Endodermal cell (in vitro differentiated cells): ENCODE measurements at regions not wholly inside any gene's neighbourhood (a gene's known extent, or its start where the extent isn't known, plus 50 kb on each side); places are given as distances from the start of the nearest gene placed in this dataset.

ENCODE experiments used
- DNase-seq: peaks from one replicate; pipeline ENCODE4 v3.0.0-alpha.2; 2017
- H3K27ac ChIP-seq: 2 replicates; pipeline ENCODE4 v1.5.1; 2013; ENCODE audit warnings: mild to moderate bottlenecking, low read depth, low read length, moderate library complexity
- H3K27me3 ChIP-seq: 2 replicates; pipeline ENCODE4 v1.6.1; 2013; ENCODE audit warnings: mild to moderate bottlenecking, low read length, moderate library complexity; ENCODE audit not compliant: insufficient read depth, control insufficient read depth, poor library complexity, severe bottlenecking
- H3K36me3 ChIP-seq: 2 replicates; pipeline ENCODE4 v1.7.0; 2013; ENCODE audit warnings: mild to moderate bottlenecking, low read length, moderate library complexity; ENCODE audit not compliant: control insufficient read depth, insufficient read depth
- H3K4me1 ChIP-seq: one replicate; pipeline ENCODE4 v1.7.0; 2013; ENCODE audit warnings: low read length; ENCODE audit not compliant: control insufficient read depth, insufficient read depth
- H3K4me3 ChIP-seq: 2 replicates; pipeline ENCODE4 v1.5.1; 2013; ENCODE audit warnings: mild to moderate bottlenecking, low read length, moderate library complexity
- H3K9ac ChIP-seq: 2 replicates; pipeline ENCODE4 v1.6.1; 2013; ENCODE audit warnings: mild to moderate bottlenecking, low read length, moderate library complexity; ENCODE audit not compliant: poor library complexity, severe bottlenecking; ENCODE audit errors: extremely low read depth
- H3K9me3 ChIP-seq: 2 replicates; pipeline ENCODE4 v1.6.1; 2013; ENCODE audit warnings: mild to moderate bottlenecking, low read length, moderate library complexity; ENCODE audit not compliant: control insufficient read depth
- H3K27ac Mint-ChIP-seq: 2 replicates; pipeline ENCODE4 v1.8.0; 2020; ENCODE audit warnings: mixed read lengths
- H3K27me3 Mint-ChIP-seq: 2 replicates; pipeline ENCODE4 v1.8.0; 2021; ENCODE audit warnings: mild to moderate bottlenecking, mixed read lengths; ENCODE audit not compliant: insufficient read depth
- H3K36me3 Mint-ChIP-seq: 2 replicates; pipeline ENCODE4 v1.8.0; 2020; ENCODE audit warnings: low read depth, mixed read lengths
- H3K4me1 Mint-ChIP-seq: 2 replicates; pipeline ENCODE4 v1.8.0; 2020; ENCODE audit warnings: mixed read lengths
- H3K4me3 Mint-ChIP-seq: 2 replicates; pipeline ENCODE4 v1.8.0; 2020; ENCODE audit warnings: mild to moderate bottlenecking, moderate library complexity, mixed read lengths
- H3K9me3 Mint-ChIP-seq: 2 replicates; pipeline ENCODE4 v1.8.0; 2020; ENCODE audit warnings: mild to moderate bottlenecking, mixed read lengths
- CTCF ChIP-seq: fragments of 200-600 bp; sonication (generic); conservative IDR thresholded peaks from 2 replicates; pipeline ENCODE4 v1.5.0; 2021; ENCODE audit warnings: antibody characterized with exemption, mild to moderate bottlenecking
- WGBS, 2 experiments: methylation state at CpG; one replicate each; pipeline versions ENCODE4 v1.1.5 to v1.1.7; 2013; ENCODE audit warnings: missing lambda C conversion rate in 2 of 2, mixed read lengths in 1 of 2; ENCODE audit not compliant: insufficient coverage in 1 of 2, insufficient read length in 1 of 2; 5-methylcytosine and 5-hydroxymethylcytosine counted together

- Mint-ChIP-seq H3K4me1 (peaks cover 5% of the 10 kb centered on the region), H3K27ac (no peak overlapping the region), H3K4me3 (no peak overlapping the region), H3K36me3 (no peaks in the 10 kb centered on the region), H3K9me3 (no peaks in the 10 kb centered on the region), H3K27me3 (no peaks in the 10 kb centered on the region)
- H3K9me3 ChIP-seq: no peaks in the 10 kb centered on the region
- H3K9ac ChIP-seq: no peak overlapping the region
- no peaks in the 10 kb centered on the region for H3K27me3 ChIP-seq
- WGBS, 2 experiments: 90 to 94% methylated on average over 1 to 2 of the region's 2 CpGs
- no peak for DNase-seq
- no peak for TF ChIP-seq CTCF
- H3K27ac ChIP-seq: no peak overlapping the region
- no peak overlapping the region for H3K4me3 ChIP-seq
- no peaks in the 10 kb centered on the region for H3K36me3 ChIP-seq
- H3K4me1 ChIP-seq: peaks cover 4% of the 10 kb centered on the region
Measured at GRCh38 chr15:94722024-94722636, 490.8 kb downstream of the MCTP2 start.

GRCh38 chr15:94723801-94724200, 492.4 kb downstream of the MCTP2 start:
- H3K4me1 Mint-ChIP-seq: peaks cover 5% of the 10 kb centered on the region
- DNase-seq: no peak
- no peak overlapping the region for H3K4me3 Mint-ChIP-seq
- H3K27me3 Mint-ChIP-seq: peaks cover 3% of the 10 kb centered on the region
- H3K9me3 Mint-ChIP-seq: no peaks in the 10 kb centered on the region
- H3K27ac Mint-ChIP-seq: no peak overlapping the region
- Histone ChIP-seq H3K4me1 (peaks cover 4% of the 10 kb centered on the region), H3K27me3 (no peaks in the 10 kb centered on the region), H3K9me3 (no peaks in the 10 kb centered on the region), H3K36me3 (no peaks in the 10 kb centered on the region), H3K27ac (no peak overlapping the region), H3K9ac (no peak overlapping the region), H3K4me3 (no peak overlapping the region)
- WGBS, 2 experiments: 82 to 86% methylated on average over 1 to 2 of the region's 2 CpGs
- no peaks in the 10 kb centered on the region for H3K36me3 Mint-ChIP-seq
- no peak for TF ChIP-seq CTCF

GRCh38 chr15:94731286-94731685, 499.9 kb downstream of the MCTP2 start:
- no peak overlapping the region for H3K4me3 Mint-ChIP-seq
- Histone ChIP-seq H3K9me3 (no peaks in the 10 kb centered on the region), H3K27ac (no peak overlapping the region), H3K9ac (no peak overlapping the region), H3K36me3 (no peaks in the 10 kb centered on the region), H3K4me1 (no peaks in the 10 kb centered on the region), H3K27me3 (no peaks in the 10 kb centered on the region), H3K4me3 (no peak overlapping the region)
- DNase-seq: no peak
- H3K4me1 Mint-ChIP-seq: no peaks in the 10 kb centered on the region
- no peaks in the 10 kb centered on the region for H3K9me3 Mint-ChIP-seq
- no peak overlapping the region for H3K27ac Mint-ChIP-seq
- TF ChIP-seq CTCF: no peak
- H3K27me3 Mint-ChIP-seq: peaks cover 3% of the 10 kb centered on the region
- 100% methylated on average over 2 of the region's 3 CpGs; no CpG with 5 or more reads in 1 of the 2 experiments for WGBS, 2 experiments
- H3K36me3 Mint-ChIP-seq: no peaks in the 10 kb centered on the region
